Choroid plexus epithelial cell (primary cell): ENCODE measurements at regions not wholly inside any gene's neighbourhood (a gene's known extent, or its start where the extent isn't known, plus 50 kb on each side); places are given as distances from the start of the nearest gene placed in this dataset.

Source experiments
- DNase-seq: peaks from one replicate; pipeline ENCODE4 v3.0.0-alpha.2; 2010; ENCODE audit warnings: low read depth
- H3K4me3 ChIP-seq: 2 replicates; pipeline ENCODE4 v1.5.1; 2011; ENCODE audit warnings: low read depth, mild to moderate bottlenecking, control low read depth, low read length, moderate library complexity
- TF ChIP-seq, protein P1 (sequence below): conservative IDR thresholded peaks from 2 replicates; pipeline ENCODE4 v1.5.1; 2011; ENCODE audit warnings: low read depth, mild to moderate bottlenecking, control low read depth, inconsistent platforms, low read length, moderate library complexity

DNA sequence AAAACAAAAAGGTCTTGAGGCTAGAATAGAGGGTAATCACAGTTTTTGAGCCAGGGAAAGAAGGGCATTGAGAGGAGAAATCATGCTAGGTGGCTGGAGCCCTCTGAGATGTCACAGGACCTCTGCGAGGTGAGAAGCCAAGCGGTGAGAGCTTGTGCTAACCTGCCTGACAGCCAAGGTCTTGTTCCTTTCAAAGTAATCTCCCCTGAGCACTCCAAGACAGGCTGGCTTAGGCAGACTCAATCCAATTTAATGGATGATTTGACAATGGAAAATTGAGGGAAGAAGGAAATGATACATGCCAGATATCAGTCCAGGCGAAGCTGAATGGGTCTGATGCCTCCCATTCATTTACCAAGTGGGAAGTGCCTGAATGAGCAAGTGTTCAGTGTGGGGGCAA lies 311.9 kb upstream of the PTBP2 start:
- TF ChIP-seq, protein P1, sequence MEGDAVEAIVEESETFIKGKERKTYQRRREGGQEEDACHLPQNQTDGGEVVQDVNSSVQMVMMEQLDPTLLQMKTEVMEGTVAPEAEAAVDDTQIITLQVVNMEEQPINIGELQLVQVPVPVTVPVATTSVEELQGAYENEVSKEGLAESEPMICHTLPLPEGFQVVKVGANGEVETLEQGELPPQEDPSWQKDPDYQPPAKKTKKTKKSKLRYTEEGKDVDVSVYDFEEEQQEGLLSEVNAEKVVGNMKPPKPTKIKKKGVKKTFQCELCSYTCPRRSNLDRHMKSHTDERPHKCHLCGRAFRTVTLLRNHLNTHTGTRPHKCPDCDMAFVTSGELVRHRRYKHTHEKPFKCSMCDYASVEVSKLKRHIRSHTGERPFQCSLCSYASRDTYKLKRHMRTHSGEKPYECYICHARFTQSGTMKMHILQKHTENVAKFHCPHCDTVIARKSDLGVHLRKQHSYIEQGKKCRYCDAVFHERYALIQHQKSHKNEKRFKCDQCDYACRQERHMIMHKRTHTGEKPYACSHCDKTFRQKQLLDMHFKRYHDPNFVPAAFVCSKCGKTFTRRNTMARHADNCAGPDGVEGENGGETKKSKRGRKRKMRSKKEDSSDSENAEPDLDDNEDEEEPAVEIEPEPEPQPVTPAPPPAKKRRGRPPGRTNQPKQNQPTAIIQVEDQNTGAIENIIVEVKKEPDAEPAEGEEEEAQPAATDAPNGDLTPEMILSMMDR: no peak
- no peak for DNase-seq
- H3K4me3 ChIP-seq: no peak overlapping the region

DNA sequence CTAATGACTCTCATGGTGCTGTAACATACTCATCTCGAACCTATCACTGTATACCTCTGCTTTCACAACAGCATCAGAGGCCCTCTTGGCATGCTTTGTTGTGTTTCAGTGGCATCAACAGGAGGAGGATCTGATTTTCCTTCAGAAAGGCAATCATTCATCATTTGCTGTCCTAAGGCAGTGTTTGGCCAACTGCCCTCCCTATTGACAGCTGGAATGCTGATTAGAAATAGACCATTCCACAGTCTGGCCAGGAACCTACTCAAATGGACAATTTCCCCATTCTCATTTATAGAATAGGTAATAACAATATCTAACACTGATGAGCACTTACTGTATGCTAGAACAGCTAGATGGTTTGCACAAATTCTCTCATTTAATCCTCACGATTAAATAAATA lies 310.6 kb upstream of the PTBP2 start:
- H3K4me3 ChIP-seq: no peak overlapping the region
- no peak for DNase-seq
- TF ChIP-seq, protein P1: no peak

- no peak overlapping the region for H3K4me3 ChIP-seq
- no peak for DNase-seq
- TF ChIP-seq, protein P1: no peak
These were observed 307.0 kb upstream of the PTBP2 start for GRCh38 chr1:96414598-96414997.

GRCh38 chr1:96416111-96416595 lies 305.4 kb upstream of the PTBP2 start:
- no peak overlapping the region for H3K4me3 ChIP-seq
- TF ChIP-seq, protein P1: no peak
- peak; percentile 88 for DNase-seq

- peak; percentile 38 for DNase-seq
- TF ChIP-seq, protein P1: no peak
- no peak overlapping the region for H3K4me3 ChIP-seq
These were observed 304.7 kb upstream of the PTBP2 start for GRCh38 chr1:96416701-96417444.

DNA sequence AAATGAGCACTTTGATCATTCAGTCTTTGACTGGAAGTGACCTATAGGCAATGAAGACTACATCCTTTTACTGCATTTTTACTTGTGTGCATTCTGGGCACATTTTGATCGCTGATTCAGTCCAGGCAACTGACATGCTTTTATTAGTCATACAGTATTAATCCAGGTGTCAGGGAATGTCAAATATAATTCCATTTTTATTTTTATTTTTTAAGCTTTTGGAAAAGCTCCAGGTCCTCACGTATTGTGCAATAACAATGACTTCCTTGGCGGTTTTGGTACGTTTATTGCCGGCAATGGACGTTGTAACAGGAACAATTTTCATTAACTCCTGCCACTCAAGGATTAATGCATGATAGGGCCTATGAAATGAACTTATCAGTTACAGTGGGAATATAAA lies 302.6 kb upstream of the PTBP2 start:
- H3K4me3 ChIP-seq: no peak overlapping the region
- peak; percentile 8 for DNase-seq
- TF ChIP-seq, protein P1: no peak

DNA sequence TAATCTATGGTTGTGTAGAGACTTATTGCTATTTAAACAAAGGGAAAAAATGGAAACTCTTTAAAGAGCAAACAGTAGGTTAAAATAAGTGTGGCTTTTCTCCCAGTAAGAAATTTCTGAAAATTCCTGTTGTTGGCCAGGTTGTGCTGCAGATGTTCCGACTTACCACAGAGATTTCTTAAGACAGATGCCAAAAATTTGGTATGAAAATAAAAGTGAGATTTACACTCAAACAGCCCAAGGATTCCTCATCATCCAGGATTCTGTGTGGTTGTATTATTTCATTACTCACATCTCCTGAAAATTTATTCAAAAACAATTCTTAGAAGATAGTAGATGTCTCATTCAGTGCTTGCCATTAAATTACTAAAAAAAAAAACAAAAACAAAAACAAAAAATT lies 296.7 kb upstream of the PTBP2 start:
- no peak overlapping the region for H3K4me3 ChIP-seq
- DNase-seq: peak; percentile 53
- TF ChIP-seq, protein P1: no peak
